Trophoblast cell (in vitro differentiated cells and primary cell): ENCODE measurements at regions not wholly inside any gene's neighbourhood (a gene's known extent, or its start where the extent isn't known, plus 50 kb on each side); places are given as distances from the start of the nearest gene placed in this dataset.

Source experiments
- DNase-seq, 2 donors: peaks; one replicate each; pipeline ENCODE4 v3.0.0-alpha.2; 2016
- H2AFZ ChIP-seq: 2 replicates; pipeline ENCODE4 v1.6.1; 2013; ENCODE audit warnings: low read length, moderate library complexity, mild to moderate bottlenecking; ENCODE audit not compliant: insufficient read depth, poor library complexity
- H2AK5ac ChIP-seq: 2 replicates; pipeline ENCODE4 v1.6.1; 2013; ENCODE audit warnings: mild to moderate bottlenecking, low read length
- H2BK120ac ChIP-seq: 2 replicates; pipeline ENCODE4 v1.6.1; 2013; ENCODE audit warnings: low read length, mild to moderate bottlenecking, moderate library complexity; ENCODE audit not compliant: insufficient read depth, poor library complexity
- H2BK12ac ChIP-seq: 2 replicates; pipeline ENCODE4 v1.6.1; 2013; ENCODE audit warnings: mild to moderate bottlenecking, low read length, moderate library complexity
- H2BK5ac ChIP-seq: 2 replicates; pipeline ENCODE4 v1.6.1; 2013; ENCODE audit warnings: low read length, low read depth, moderate library complexity, mild to moderate bottlenecking; ENCODE audit not compliant: poor library complexity
- H3K14ac ChIP-seq: 2 replicates; pipeline ENCODE4 v1.6.1; 2013; ENCODE audit warnings: mild to moderate bottlenecking, low read length
- H3K18ac ChIP-seq: 2 replicates; pipeline ENCODE4 v1.6.1; 2013; ENCODE audit warnings: mild to moderate bottlenecking, low read length
- H3K23ac ChIP-seq: 2 replicates; pipeline ENCODE4 v1.6.1; 2013; ENCODE audit warnings: low read length
- H3K27ac ChIP-seq: 2 replicates; pipeline ENCODE4 v1.5.1; 2013; ENCODE audit warnings: low read depth, mild to moderate bottlenecking, inconsistent platforms, low read length, moderate library complexity
- H3K27me3 ChIP-seq: 2 replicates; pipeline ENCODE4 v1.6.1; 2013; ENCODE audit warnings: inconsistent platforms, mild to moderate bottlenecking, low read length, moderate library complexity; ENCODE audit not compliant: insufficient read depth
- H3K36me3 ChIP-seq, 2 experiments: 1 replicate in 1 of 2; 2 replicates in 1 of 2; pipeline ENCODE4 v1.6.1; 2013; ENCODE audit warnings: low read length in 2 of 2, mild to moderate bottlenecking in 2 of 2, moderate library complexity in 1 of 2; ENCODE audit not compliant: insufficient read depth in 2 of 2, control insufficient read depth in 1 of 2
- H3K4ac ChIP-seq: 2 replicates; pipeline ENCODE4 v1.6.1; 2013; ENCODE audit warnings: low read depth, mild to moderate bottlenecking, low read length, moderate library complexity
- H3K4me1 ChIP-seq, 2 experiments: 1 replicate in 1 of 2; 2 replicates in 1 of 2; pipeline ENCODE4 v1.6.1; 2013; ENCODE audit warnings: low read length in 2 of 2, mild to moderate bottlenecking in 2 of 2, moderate library complexity in 1 of 2; ENCODE audit not compliant: insufficient read depth in 2 of 2, control insufficient read depth in 1 of 2
- H3K4me2 ChIP-seq: 2 replicates; pipeline ENCODE4 v1.6.1; 2013; ENCODE audit warnings: inconsistent platforms, mild to moderate bottlenecking, low read length, moderate library complexity
- H3K4me3 ChIP-seq: 2 replicates; pipeline ENCODE4 v1.5.1; 2013; ENCODE audit warnings: mild to moderate bottlenecking, low read depth, low read length, inconsistent platforms
- H3K79me1 ChIP-seq: one replicate; pipeline ENCODE4 v1.6.1; 2013; ENCODE audit warnings: low read length
- H3K79me2 ChIP-seq: 2 replicates; pipeline ENCODE4 v1.6.1; 2013; ENCODE audit warnings: low read length, mild to moderate bottlenecking; ENCODE audit not compliant: control insufficient read depth, insufficient read depth, poor library complexity
- H3K9ac ChIP-seq: 2 replicates; pipeline ENCODE4 v1.6.1; 2013; ENCODE audit warnings: mild to moderate bottlenecking, low read length
- H3K9me3 ChIP-seq: 2 replicates; pipeline ENCODE4 v1.6.1; 2013; ENCODE audit warnings: low read depth, mild to moderate bottlenecking, control low read depth, inconsistent platforms, low read length; ENCODE audit not compliant: insufficient read depth
- H4K12ac ChIP-seq: 2 replicates; pipeline ENCODE4 v1.6.1; 2013; ENCODE audit warnings: low read depth, mild to moderate bottlenecking, low read length, moderate library complexity
- H4K8ac ChIP-seq: 2 replicates; pipeline ENCODE4 v1.6.1; 2013; ENCODE audit warnings: low read depth, mild to moderate bottlenecking, low read length, moderate library complexity
- H4K91ac ChIP-seq: one replicate; pipeline ENCODE4 v1.6.1; 2013; ENCODE audit warnings: low read depth, mild to moderate bottlenecking, low read length, moderate library complexity
- WGBS: extraction: QIAGEN DNeasy Blood & Tissue Kit; methylation state at CpG from one replicate; pipeline ENCODE4 v1.1.7; 2013; ENCODE audit warnings: missing lambda C conversion rate; ENCODE audit not compliant: insufficient read length, insufficient coverage; ENCODE audit errors: extremely low coverage; 5-methylcytosine and 5-hydroxymethylcytosine counted together

GRCh38 chr13:104025303-104025702 lies 959.1 kb upstream of the SLC10A2 start:
- Histone ChIP-seq H3K14ac (no peak overlapping the region), H2AK5ac (no peak overlapping the region), H2BK120ac (no peak overlapping the region), H3K79me1 (no peaks in the 10 kb centered on the region), H3K4ac (no peak overlapping the region), H3K79me2 (no peaks in the 10 kb centered on the region), H3K36me3 (no peaks in the 10 kb centered on the region), H2BK5ac (no peak overlapping the region), H3K4me2 (no peak overlapping the region), H2AFZ (no peak overlapping the region), H3K27me3 (no peaks in the 10 kb centered on the region), H3K9ac (no peak overlapping the region), H4K91ac (no peak overlapping the region), H2BK12ac (no peak overlapping the region), H3K9me3 (no peaks in the 10 kb centered on the region), H3K4me3 (no peak overlapping the region), H4K12ac (no peak overlapping the region), H4K8ac (no peak overlapping the region), H3K18ac (no peak overlapping the region), H3K23ac (no peak overlapping the region), H3K4me1 (no peaks in the 10 kb centered on the region), H3K27ac (no peak overlapping the region)
- DNase-seq = no peak
- no CpG with 5 or more reads among the region's 2 CpGs for WGBS

- no peaks in the 10 kb centered on the region for H3K79me1 ChIP-seq
- H3K14ac ChIP-seq = no peak overlapping the region
- H2AK5ac ChIP-seq = no peak overlapping the region
- H3K9ac ChIP-seq = no peak overlapping the region
- no peak overlapping the region for H3K23ac ChIP-seq
- H2BK12ac ChIP-seq = no peak overlapping the region
- DNase-seq = no peak
- H4K8ac ChIP-seq = no peak overlapping the region
- H3K4me2 ChIP-seq = no peak overlapping the region
- no peak overlapping the region for H4K12ac ChIP-seq
- no peak overlapping the region for H2BK120ac ChIP-seq
- no peak overlapping the region for H3K4ac ChIP-seq
- H4K91ac ChIP-seq = no peak overlapping the region
- WGBS = no CpG with 5 or more reads among the region's 4 CpGs
- H2BK5ac ChIP-seq = no peak overlapping the region
- H3K18ac ChIP-seq = no peak overlapping the region
- H2AFZ ChIP-seq = no peak overlapping the region
- H3K4me1 ChIP-seq = no peaks in the 10 kb centered on the region
- no peak overlapping the region for H3K27ac ChIP-seq
- no peaks in the 10 kb centered on the region for H3K36me3 ChIP-seq
- H3K9me3 ChIP-seq = no peaks in the 10 kb centered on the region
- H3K27me3 ChIP-seq = no peaks in the 10 kb centered on the region
- no peaks in the 10 kb centered on the region for H3K79me2 ChIP-seq
- H3K4me3 ChIP-seq = no peak overlapping the region
Measured at GRCh38 chr13:104024416-104025170, 958.4 kb upstream of the SLC10A2 start.

DNA sequence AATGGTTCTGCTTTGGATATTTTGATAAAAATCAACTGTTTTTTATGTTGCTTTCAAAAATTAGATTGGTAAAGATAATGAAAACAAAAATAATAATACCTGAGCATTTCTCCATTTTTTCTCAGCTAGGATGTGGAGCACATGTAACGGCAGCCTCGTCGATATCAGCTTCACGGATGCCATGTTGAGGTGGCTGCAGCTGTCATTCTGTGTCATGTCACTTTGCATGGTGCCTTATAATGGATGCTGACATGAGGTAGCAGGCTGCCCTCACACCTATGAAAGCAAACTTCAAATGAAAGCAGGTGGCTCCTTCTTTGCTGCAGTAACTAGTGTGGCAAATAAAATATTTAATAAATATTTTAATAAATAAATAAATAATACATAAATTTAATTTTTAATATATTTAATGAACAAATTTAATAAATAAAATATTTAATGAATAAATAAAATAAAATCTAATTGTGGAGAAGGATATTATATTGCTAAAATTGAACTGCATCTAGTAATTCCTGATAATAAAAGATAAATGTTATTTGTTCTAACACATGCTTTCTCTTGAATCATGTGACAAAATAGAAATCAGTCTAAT lies 955.7 kb upstream of the SLC10A2 start:
- H4K12ac ChIP-seq = no peak overlapping the region
- no peaks in the 10 kb centered on the region for H3K79me2 ChIP-seq
- no peak overlapping the region for H4K8ac ChIP-seq
- no peak overlapping the region for H3K27ac ChIP-seq
- no peak for DNase-seq
- H2BK5ac ChIP-seq = no peak overlapping the region
- H3K18ac ChIP-seq = no peak overlapping the region
- H3K4me3 ChIP-seq = no peak overlapping the region
- no peak overlapping the region for H3K23ac ChIP-seq
- no peak overlapping the region for H3K9ac ChIP-seq
- H3K79me1 ChIP-seq = no peaks in the 10 kb centered on the region
- no peak overlapping the region for H2BK12ac ChIP-seq
- H3K4me1 ChIP-seq = no peaks in the 10 kb centered on the region
- no peak overlapping the region for H3K14ac ChIP-seq
- no peak overlapping the region for H3K4me2 ChIP-seq
- H3K36me3 ChIP-seq = no peaks in the 10 kb centered on the region
- H4K91ac ChIP-seq = no peak overlapping the region
- no peak overlapping the region for H3K4ac ChIP-seq
- H2AFZ ChIP-seq = no peak overlapping the region
- H3K27me3 ChIP-seq = no peaks in the 10 kb centered on the region
- no peak overlapping the region for H2BK120ac ChIP-seq
- WGBS = no CpG with 5 or more reads among the region's 4 CpGs
- H3K9me3 ChIP-seq = no peaks in the 10 kb centered on the region
- H2AK5ac ChIP-seq = no peak overlapping the region

- no peak overlapping the region for H4K8ac ChIP-seq
- no peak overlapping the region for H3K14ac ChIP-seq
- no peak overlapping the region for H4K91ac ChIP-seq
- H2BK5ac ChIP-seq = no peak overlapping the region
- no peaks in the 10 kb centered on the region for H3K79me1 ChIP-seq
- no peaks in the 10 kb centered on the region for H3K9me3 ChIP-seq
- H3K9ac ChIP-seq = no peak overlapping the region
- no peak overlapping the region for H3K23ac ChIP-seq
- H3K18ac ChIP-seq = no peak overlapping the region
- H2AFZ ChIP-seq = no peak overlapping the region
- H3K36me3 ChIP-seq = no peaks in the 10 kb centered on the region
- no peak overlapping the region for H3K27ac ChIP-seq
- no peaks in the 10 kb centered on the region for H3K79me2 ChIP-seq
- WGBS = no CpG with 5 or more reads among the region's 2 CpGs
- no peak overlapping the region for H2BK12ac ChIP-seq
- no peak overlapping the region for H4K12ac ChIP-seq
- no peak overlapping the region for H3K4ac ChIP-seq
- no peaks in the 10 kb centered on the region for H3K4me1 ChIP-seq
- no peaks in the 10 kb centered on the region for H3K27me3 ChIP-seq
- no peak overlapping the region for H2AK5ac ChIP-seq
- no peak overlapping the region for H2BK120ac ChIP-seq
- H3K4me3 ChIP-seq = no peak overlapping the region
- no peak for DNase-seq
- no peak overlapping the region for H3K4me2 ChIP-seq
Measured at GRCh38 chr13:104017317-104017716, 951.1 kb upstream of the SLC10A2 start.
